Ureter (tissue), 1 donor: ENCODE measurements at regions not wholly inside any gene's neighbourhood (a gene's known extent, or its start where the extent isn't known, plus 50 kb on each side); places are given as distances from the start of the nearest gene placed in this dataset.
"Not testable (repeated sequence)": the region's sequence is repeated elsewhere in the genome, so short reads cannot be mapped to it uniquely, and the experiment has no call there.

Experiments
- DNase-seq: peaks from one replicate; pipeline ENCODE4 v3.0.0-alpha.2; 2020; ENCODE audit warnings: low spot score
- donor health status: DM: yes; HTN: yes; CAD: no.

DNA sequence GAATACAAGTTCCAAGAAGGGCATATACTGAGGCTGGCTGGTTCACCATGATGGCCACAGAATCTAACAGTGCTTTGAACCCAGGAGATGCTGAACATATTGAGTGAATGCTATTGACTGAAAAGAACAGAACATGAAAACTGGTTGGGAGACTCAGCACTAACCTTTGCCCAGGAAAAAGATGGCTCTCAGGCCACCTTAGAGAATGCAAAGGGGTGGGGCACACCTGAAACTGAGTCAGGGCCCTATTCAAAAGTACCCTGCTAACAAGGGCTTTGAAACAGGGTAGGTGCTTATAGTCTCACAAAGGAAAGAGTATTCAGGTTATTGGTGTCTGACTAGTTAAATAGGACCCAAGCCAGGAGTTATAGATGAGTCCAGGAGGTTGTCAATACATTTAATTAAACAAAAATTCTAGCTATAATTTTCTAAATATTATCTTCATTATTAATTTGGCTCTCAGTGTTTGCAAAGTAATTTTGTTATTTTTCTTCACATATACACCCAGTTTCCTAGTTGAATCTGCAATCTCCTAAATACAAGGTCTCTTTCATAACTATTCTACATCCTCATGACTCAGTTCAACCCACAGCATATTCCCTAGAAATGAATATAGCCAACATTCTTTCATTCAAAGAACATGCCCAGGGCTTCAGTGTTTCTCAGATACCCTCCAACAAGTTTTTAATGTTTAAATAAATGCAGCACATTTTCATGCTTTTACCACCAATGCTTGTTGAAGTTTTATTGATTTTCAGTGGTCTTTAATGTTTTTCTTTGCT, 144.2 kb upstream of the RAPGEF2 start:
- no peak for DNase-seq

DNA sequence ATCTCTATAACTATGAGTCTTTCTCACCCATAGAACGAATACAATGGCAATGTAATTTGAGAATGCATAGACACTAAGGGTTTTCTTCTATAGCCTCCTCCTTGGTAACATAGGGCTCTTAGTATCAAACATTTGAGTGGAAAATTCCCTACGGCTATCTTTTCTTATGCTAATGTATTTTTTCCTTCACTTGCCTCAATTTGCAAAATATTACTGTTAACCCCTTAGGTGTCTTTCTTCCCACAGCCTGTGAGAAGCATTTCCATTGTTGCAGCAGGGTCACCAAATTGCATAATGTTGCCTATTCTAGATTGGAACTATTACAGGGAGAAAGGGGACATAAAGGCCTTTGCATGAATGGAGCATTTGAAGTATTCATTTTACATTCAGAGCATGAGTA, 140.5 kb upstream of the RAPGEF2 start:
- DNase-seq: no peak

DNA sequence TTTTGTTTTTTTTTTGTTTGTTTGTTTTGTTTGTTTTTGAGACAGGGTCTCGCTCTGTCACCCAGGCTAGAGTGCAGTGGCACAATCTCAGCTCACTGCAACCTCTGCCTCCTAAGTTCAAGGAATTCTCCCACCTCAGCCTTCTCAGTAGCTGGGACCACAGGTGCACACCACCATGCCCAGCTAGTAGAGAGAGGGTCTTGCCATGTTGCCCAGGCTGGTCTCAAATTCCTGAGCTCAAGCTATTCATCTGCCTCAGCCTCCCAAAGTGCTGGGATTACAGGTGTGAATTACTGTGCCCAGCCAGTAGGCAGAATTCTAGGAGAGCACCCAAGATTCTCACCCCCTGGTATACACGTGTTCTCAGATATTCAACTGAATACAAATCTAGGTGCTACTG, 139.6 kb upstream of the RAPGEF2 start:
- not testable (repeated sequence) for DNase-seq

DNA sequence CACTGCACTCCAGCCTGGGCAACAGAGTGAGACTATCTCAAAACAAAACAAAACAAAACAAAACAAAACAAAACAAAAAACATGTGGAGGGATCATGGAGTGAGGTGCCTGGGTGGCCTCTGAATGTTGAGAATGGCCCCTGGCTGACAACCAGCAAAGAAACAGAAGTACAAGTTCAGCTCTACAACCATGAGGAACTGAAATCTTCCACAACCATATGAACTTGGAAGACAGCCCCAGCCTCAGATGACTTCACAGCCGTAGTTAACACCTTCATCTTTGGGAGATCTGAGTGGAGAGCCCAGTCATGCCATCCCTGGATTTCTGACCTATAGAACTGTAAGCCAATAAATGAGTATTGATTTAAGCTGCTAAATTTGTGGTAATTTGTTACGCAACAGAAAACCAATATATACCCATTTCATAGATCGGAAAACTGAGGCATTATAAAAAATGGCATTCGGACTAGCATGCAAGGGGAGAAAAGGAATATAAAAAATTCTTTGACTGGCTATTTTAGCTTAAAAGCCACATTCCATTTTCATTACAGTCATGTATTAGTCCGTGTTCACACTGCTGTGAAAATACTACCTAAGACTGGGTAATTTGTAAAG, 138.7 kb upstream of the RAPGEF2 start:
- no peak for DNase-seq

DNA sequence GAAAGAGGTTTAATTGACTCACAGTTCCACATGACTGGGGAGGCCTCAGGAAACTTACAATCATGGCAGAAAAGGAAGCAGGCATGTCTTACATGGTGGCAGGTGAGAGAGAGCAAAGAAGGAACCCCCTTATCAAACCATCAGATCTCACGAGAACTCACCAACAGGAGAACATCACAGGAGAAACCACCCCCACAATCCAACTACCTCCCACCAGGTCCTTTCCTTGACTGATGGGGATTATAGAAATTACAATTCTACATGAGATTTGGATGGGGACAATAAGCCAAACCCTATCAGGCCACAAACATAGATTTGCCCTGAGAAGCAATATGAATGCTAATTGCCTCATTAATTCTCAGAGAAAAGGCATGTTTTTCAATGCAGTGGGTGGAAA, 138.2 kb upstream of the RAPGEF2 start:
- DNase-seq: no peak

DNA sequence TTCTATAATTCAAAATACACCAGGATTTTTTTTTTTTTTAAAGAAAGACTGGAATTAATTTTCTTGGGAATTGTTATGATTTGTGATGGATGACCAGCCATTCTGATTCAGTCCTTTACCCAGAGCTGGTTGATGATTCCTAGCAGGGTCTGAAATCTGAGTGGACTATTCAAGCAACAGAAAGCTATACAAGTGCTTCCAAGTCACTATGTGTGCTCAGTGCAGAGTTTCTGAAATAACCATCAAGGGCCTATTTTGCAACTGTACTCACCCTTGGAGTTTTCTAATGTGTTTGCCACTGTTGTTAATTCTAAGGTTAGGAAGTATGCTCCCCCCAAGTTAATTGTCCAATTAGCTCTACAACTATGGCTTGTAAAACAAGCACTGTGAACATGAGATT, 137.7 kb upstream of the RAPGEF2 start:
- no peak for DNase-seq

DNA sequence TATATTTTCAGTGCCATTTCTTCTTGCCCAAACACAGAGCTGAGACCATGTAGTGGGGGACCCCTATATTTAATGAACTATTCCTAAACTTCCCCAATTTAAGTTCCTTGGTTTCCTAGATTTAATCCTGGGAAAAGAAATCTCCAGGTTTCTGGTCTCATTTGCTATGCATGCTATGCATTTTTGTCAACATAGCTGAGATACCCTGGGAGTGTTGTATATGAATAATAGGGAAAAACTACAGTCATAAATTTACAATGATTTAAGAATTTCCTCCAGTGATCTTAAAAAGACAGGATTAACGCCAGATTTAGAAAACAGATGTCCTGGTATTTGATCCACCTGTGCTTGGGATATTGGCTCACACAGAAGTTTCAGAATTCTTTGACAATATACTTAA, 136.8 kb upstream of the RAPGEF2 start:
- DNase-seq: no peak

DNA sequence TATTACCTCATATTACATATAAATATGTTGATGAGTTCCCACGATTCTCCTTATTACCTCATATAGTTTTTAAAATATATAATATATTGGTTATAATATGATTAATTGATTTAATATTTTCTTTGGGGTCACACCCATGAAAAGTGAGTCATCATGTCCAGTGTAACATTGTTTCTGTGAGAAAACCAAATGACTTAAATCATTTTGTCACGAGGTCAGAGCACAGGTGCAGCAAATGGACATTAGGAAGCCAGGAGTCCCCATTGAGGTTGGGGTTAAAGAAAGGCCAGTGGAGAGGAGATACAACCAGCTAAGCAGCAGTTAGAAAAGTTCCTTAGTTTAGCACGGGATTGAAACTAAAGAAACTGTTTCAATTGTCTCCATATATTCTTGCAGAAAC, 133.9 kb upstream of the RAPGEF2 start:
- DNase-seq: no peak

DNA sequence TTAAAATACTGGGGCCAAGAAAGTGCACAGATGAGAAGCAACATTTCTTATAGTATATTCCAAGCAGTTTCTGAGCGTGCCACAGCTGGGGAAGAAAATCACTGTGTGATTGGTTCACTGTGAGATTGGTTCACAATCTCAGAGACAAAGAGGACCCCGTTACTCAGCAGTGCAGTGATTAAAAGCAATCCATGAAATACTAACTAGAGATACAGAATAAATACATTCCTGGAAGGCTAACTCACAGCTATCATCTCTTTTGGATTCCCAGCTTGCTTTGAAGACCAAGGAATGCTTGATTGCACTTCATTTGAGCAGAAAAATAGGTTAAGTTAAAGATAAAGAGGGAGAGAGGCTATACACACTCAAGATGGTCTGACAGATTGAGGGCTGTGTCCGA, 132.1 kb upstream of the RAPGEF2 start:
- DNase-seq: no peak

DNA sequence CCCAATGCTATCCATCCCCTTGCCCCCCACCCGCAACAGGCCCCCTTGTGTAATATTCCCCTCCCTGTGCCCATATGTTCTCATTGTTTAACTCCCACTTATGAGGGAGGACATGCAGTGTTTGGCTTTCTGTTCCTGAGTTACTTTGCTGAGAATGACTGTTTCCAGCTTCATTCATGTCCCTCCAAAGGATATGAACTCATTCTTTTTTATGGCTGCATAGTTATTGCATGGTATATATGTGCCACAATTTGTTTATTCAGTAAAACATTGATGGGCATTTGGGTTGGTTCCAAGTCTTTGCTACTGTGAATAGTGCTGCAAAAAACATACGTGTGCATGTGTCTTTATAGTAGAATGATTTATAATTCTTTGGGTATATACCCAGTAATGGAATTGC, 128.4 kb upstream of the RAPGEF2 start:
- DNase-seq: not testable (repeated sequence)

DNA sequence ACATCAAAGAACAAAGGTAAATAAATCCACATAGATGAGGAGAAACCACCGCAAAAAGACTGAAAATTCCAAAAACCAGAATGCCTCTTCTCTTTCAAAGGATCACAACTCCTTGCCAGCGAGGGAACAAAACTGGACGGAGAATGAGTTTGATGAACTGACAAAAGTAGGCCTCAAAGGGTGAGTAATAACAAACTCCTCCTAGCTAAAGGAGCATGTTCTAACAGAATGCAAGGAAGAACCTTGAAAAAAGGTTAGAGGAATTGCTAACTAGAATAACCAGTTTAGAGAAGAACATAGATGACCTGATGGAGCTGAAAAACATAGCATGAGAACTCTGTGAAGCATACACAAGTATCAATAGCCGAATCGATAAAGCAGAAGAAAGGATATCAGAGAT, 122.2 kb upstream of the RAPGEF2 start:
- DNase-seq: not testable (repeated sequence)

DNA sequence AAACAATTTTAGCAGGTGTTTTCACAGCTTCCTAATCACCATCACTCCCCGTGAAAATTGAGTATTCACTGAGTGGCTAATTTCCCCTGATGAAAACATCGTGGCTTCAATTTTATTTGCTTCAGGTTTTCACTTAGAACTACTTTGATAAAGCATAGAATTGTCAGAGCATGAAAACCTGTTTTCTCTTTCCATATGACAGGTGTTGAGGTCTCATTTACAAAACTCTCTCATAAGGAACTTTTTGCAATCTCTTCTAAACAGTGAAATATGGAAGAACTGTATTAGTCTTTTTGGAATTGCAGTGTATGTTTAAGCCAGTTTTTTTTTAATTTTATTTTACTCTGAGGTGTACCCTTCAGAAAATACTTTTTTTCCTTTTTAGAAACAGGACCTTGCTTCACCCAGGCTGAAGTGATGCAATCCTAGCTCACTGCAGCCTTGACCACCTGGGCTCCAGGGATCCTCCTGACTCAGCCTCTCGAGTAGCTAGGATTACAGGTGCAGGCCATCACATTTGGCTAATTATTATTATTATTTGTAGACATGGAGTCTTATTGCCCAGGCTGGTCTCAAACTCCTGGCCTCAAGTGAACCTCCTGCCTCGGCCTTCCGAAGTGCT, 111.2 kb upstream of the RAPGEF2 start:
- DNase-seq: no peak

DNA sequence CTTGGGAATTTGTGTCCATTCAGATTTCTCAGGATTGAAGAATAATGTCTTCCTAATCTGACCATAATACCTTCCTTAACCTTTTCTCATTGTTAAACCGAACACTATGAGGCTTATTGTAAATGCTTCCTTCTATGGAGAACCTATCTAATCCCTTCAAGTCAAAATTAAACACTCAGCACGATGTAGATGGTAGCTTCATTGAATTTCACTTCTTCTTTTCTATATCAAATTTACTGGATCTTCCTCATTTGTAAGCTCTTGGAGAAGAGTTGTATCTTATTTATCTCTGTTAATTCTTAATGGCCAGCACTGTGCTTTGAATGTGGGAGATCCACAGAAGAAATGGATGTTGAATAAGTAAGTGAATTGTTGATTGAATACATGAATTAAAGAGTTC, 109.0 kb upstream of the RAPGEF2 start:
- no peak for DNase-seq

DNA sequence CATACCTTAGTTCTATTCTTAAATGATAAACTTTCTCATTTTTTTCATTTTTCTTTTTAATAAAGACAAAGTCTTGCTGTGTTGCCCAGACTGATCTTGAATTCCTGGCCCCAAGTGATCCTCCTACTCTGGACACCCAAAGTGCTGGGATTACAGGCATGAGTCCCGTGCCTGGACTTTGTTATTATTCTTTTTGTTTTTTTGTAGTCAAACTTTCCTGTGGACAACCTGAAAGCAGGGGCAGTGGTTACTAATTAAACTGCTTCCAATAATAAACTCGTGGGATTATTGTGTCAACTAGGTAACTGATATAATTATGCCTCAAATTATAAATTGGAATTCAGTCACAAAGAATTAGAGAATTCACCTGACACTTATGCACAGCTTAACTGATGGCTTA, 107.8 kb upstream of the RAPGEF2 start:
- no peak for DNase-seq

DNA sequence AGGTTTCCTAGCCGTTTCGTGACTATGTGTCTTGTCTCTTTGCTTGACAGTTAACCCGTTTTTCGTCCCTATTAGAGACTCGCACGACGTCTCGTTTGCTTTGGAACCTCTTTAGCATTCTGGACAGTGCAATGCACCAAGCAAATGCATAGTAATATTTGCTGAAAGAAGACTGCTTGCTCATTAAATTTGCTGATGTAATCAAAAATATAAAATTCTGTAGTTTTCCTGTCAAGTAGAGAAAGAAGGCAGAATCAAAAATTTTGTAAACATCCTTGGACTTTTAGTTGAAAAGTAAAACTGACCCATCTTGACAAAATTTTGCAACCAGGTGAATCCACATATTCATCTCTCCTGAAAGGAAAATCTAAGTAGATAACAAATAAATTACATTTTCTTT, 106.9 kb upstream of the RAPGEF2 start:
- DNase-seq: no peak

DNA sequence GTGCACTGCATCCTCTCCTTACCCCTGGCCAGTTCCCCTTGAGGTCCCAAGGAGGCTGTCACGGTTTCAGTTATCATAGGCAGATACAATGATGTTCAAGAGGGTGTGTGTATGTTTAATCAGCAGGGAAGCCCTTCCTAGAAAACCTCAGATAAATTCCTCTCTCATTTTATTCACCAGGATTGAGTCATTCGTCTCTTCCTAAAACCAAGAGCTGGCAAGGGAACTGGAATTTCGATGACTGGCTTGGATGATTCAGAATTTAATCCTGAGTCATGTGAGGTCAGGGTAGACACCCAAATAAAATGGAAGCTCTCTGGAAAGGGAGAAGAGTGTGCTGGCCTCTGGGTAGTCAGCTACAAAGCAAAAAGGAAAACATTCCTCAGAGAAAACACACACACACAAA, 106.2 kb upstream of the RAPGEF2 start:
- DNase-seq: no peak

DNA sequence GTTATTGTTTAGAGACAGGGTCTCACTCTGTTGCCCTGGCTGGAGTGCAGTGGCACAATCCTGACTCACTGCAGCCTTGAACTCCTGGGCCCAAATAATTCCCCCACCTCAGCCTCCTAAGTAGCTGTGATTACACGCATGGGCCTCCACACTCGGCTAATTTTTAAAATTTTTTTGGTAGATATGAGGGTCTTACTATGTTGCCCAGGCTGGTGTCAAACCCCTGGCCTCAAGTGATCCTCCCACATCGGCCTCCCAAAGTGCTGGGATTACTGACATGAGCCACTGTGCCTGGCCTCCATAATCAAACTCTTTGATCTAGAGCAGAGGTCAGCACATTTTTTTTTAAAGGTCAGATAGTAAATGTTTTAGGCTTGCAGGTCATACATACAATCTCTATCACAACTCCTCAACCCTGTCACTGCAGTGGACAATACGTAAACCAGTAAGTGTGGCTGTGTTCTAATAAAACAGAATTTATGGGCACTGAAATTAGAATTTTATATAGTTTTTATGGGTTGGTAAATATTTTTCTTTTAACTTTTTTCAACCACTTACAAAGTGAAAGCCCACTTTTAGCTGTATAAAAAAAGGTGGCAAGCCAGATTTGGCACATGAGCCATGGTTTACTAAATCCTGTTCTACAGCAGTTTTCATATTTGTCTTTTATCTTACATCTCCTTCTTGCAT, 105.1 kb upstream of the RAPGEF2 start:
- no peak for DNase-seq

DNA sequence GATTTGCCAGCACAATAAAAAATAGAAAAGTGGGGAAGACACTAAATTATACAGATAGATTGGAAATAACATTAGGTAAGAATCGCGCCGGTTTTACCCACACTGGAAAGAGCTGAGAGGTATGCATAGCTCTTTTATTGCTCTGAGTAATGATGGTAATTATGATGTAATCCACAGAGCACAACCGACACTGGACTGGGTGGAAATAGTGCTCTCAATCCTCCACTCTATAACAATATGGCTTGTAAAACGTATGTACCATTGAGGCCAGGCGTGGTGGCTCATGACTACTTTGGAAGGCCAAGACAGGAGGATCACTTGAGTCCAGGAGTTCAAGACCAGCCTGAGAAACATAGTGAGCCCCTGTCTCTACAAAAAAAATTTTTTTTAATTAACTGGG, 104.3 kb upstream of the RAPGEF2 start:
- DNase-seq: no peak

DNA sequence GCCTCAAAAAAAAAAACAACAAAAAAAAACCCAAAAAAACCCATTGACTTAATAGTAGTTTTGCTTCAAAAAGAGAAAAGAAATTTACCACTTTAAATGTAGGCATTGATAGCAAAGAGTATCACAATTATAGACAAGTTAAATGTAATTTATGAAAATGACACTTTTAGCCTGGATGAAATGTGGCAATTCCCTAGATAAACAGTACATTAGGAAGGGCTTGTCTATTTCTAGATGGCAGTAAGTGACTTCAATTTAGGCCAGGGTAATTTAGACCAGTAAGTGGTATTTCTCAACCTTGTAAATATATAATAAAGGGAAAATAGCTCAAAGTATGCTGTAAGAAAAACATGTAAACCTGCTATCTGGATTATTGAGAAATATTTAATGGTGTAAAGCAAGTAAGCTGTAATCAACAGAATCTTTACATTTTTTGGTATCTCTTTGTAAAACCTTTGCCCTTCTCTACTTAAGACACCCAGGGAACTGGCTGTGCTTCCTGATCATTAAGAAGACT, 103.7 kb upstream of the RAPGEF2 start:
- DNase-seq: no peak

DNA sequence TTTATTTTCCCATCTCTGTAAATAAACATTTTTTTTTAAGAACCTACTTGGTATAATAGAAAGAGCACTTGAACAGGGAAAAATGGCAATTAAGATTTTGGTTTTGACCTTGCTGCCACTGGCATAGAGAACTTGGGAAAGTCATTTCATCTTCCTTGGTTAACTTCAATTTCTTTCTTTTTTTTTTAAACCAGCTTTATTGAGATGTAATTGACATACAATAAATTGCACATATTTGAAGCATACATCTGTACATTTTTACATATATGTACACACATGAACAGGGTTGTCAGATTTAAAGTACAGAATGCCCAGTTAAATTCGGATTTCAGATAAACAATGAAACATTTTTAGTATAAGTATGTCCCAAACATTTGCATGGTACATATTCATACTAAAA, 103.0 kb upstream of the RAPGEF2 start:
- DNase-seq: no peak

DNA sequence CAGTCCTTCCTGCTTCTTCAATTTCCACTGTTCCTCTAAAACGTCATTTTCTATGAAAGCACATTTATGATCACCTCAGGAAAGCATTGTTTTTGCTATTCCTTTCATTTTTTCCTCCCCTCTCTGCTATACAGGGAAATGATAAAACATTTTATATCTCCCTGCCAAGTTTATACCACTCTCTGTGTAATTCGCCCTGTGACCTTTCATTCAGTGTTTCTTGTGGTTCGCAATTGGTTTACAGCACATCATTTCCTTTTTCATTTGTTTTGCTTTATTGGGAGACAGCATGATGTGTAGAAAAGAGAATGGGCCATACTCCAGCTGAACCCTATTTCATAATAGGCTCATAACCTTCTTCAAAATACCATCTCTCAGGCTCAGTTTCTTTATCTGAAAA, 99.9 kb upstream of the RAPGEF2 start:
- DNase-seq: no peak

DNA sequence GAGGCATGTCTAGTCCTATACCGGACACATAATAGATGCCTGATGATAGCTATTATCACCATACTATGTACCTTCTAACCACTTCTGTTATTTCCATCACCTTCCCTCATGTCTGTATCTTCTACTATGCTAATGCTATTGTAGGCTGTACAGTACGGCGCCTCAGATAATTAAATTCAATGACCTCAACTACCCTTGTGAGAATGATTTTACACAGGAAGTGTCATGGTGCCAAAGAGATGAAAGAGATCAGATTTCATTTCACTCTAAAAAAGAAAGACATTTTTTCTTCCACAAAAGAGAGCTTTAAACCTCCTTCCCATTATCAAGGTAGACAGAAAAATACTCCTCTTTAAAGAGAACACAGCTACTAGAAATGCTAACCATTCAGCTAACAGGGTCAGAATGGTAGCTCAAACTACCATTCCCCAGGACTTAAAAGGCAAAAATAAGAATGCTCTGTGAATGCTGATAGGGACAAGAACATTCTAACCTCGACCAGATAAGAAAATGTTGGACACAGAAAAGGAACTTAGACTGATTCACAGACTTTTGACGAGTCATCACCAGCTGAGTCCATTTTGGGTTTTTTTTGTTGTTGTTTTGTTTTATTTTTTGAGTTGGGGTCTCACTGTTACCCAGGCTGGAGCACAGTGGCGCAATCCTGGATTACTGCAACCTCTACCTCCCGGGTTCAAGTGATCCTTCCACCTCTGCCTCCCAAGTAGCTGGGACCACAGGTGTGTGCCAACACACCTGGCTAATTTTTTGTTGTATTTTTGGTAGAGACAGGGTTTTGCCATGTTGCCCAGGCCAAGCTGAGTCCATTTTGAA, 99.2 kb upstream of the RAPGEF2 start:
- no peak for DNase-seq
